SK-N-SH treated with all-trans-retinoic acid at 6 μM for 48 hours (cell line): ENCODE measurements at regions not wholly inside any gene's neighbourhood (a gene's known extent, or its start where the extent isn't known, plus 50 kb on each side); places are given as distances from the start of the nearest gene placed in this dataset.

Experiments used
- ATAC-seq: fragments of 200-7000 bp; cut with Tn5 transposase; 3 replicates; pipeline ENCODE4 v1.9.1; 2020; ENCODE audit warnings: mild to moderate bottlenecking, moderate library complexity
- ARNTL ChIP-seq: fragments of 450-650 bp; formaldehyde crosslinking; IDR thresholded peaks from 2 replicates; pipeline ENCODE4 v1.5.0; 2020; ENCODE audit warnings: low read depth, mild to moderate bottlenecking, moderate library complexity, borderline replicate concordance
- BACH2 ChIP-seq: fragments of 250-450 bp; sonication (Bioruptor Pico); IDR thresholded peaks from 2 replicates; pipeline ENCODE4 v1.9.0; 2021; ENCODE audit warnings: mild to moderate bottlenecking, borderline replicate concordance
- CREB5 ChIP-seq: fragments of 250-450 bp; sonication (Bioruptor Pico); IDR thresholded peaks from 2 replicates; pipeline ENCODE4 v1.5.1; 2020; ENCODE audit warnings: low read depth, mild to moderate bottlenecking, moderate library complexity
- CSDC2 ChIP-seq: fragments of 250-450 bp; sonication (Bioruptor Pico); IDR thresholded peaks from 2 replicates; pipeline ENCODE4 v1.5.0; 2020; ENCODE audit warnings: mild to moderate bottlenecking, moderate library complexity
- CSRNP3 ChIP-seq: fragments of 250-450 bp; sonication (Bioruptor Pico); IDR thresholded peaks from 2 replicates; pipeline ENCODE4 v1.5.1; 2021; ENCODE audit warnings: mild to moderate bottlenecking, moderate library complexity
- ESRRG ChIP-seq: fragments of 250-450 bp; sonication (Bioruptor Pico); IDR thresholded peaks from 2 replicates; pipeline ENCODE4 v1.6.1; 2021; ENCODE audit warnings: mild to moderate bottlenecking
- ISL1 ChIP-seq: fragments of 250-450 bp; sonication (Bioruptor Pico); IDR thresholded peaks from 2 replicates; pipeline ENCODE4 v2.1.2; 2022; ENCODE audit warnings: mild to moderate bottlenecking, moderate library complexity
- OSR1 ChIP-seq: fragments of 250-450 bp; sonication (Bioruptor Pico); IDR thresholded peaks from 2 replicates; pipeline ENCODE4 v1.8.0; 2022; ENCODE audit warnings: moderate library complexity, mild to moderate bottlenecking, inconsistent platforms
- PATZ1 ChIP-seq: fragments of 250-450 bp; sonication (Bioruptor Pico); IDR thresholded peaks from 2 replicates; pipeline ENCODE4 v1.8.0; 2020; ENCODE audit warnings: mild to moderate bottlenecking, moderate library complexity, borderline replicate concordance
- POU6F1 ChIP-seq: fragments of 250-450 bp; sonication (Bioruptor Pico); IDR thresholded peaks from 2 replicates; pipeline ENCODE4 v1.8.0; 2021; ENCODE audit warnings: low read depth, mild to moderate bottlenecking, moderate library complexity, borderline replicate concordance
- PPARA ChIP-seq: fragments of 250-450 bp; sonication (Bioruptor Pico); IDR thresholded peaks from 2 replicates; pipeline ENCODE4 v1.5.0; 2020; ENCODE audit warnings: mild to moderate bottlenecking, borderline replicate concordance
- RARB ChIP-seq: fragments of 250-450 bp; sonication (Bioruptor Pico); IDR thresholded peaks from 2 replicates; pipeline ENCODE4 v1.8.0; 2021; ENCODE audit warnings: mild to moderate bottlenecking, moderate library complexity
- SNAI2 ChIP-seq: fragments of 250-450 bp; sonication (Bioruptor Pico); IDR thresholded peaks from 2 replicates; pipeline ENCODE4 v1.5.0; 2020; ENCODE audit warnings: mild to moderate bottlenecking, moderate library complexity
- TCF4 ChIP-seq: fragments of 250-450 bp; sonication (Bioruptor Pico); IDR thresholded peaks from 2 replicates; pipeline ENCODE4 v1.8.0; 2021; ENCODE audit warnings: mild to moderate bottlenecking, moderate library complexity, borderline replicate concordance
- TOX ChIP-seq: fragments of 250-450 bp; sonication (Bioruptor Pico); IDR thresholded peaks from 2 replicates; pipeline ENCODE4 v1.8.0; 2021; ENCODE audit warnings: mild to moderate bottlenecking, moderate library complexity, borderline replicate concordance
- TSHZ2 ChIP-seq: fragments of 250-450 bp; sonication (Bioruptor Pico); IDR thresholded peaks from 2 replicates; pipeline ENCODE4 v1.5.0; 2020; ENCODE audit warnings: mild to moderate bottlenecking, moderate library complexity
- ZFP3 ChIP-seq: fragments of 250-450 bp; sonication (Bioruptor Pico); IDR thresholded peaks from 2 replicates; pipeline ENCODE4 v1.5.0; 2020; ENCODE audit warnings: mild to moderate bottlenecking, moderate library complexity
- ZFP30 ChIP-seq: fragments of 450-650 bp; formaldehyde crosslinking; IDR thresholded peaks from 2 replicates; pipeline ENCODE4 v1.5.0; 2022; ENCODE audit warnings: mild to moderate bottlenecking, moderate library complexity
- ZNF565 ChIP-seq: fragments of 450-650 bp; formaldehyde crosslinking; conservative IDR thresholded peaks from 2 replicates; pipeline ENCODE4 v1.5.0; 2020; ENCODE audit warnings: low read depth, mild to moderate bottlenecking, moderate library complexity
- ZNF70 ChIP-seq: fragments of 450-650 bp; formaldehyde crosslinking; IDR thresholded peaks from 2 replicates; pipeline ENCODE4 v1.5.0; 2020; ENCODE audit warnings: mild to moderate bottlenecking, moderate library complexity
- ZNF8 ChIP-seq: fragments of 450-650 bp; formaldehyde crosslinking; IDR thresholded peaks from 2 replicates; pipeline ENCODE4 v1.5.0; 2020; ENCODE audit warnings: mild to moderate bottlenecking, moderate library complexity

GRCh38 chr7:12030116-12030515, 181.0 kb upstream of the TMEM106B start:
- TF ChIP-seq CREB5 (no peak), PATZ1 (no peak), ESRRG (CRISPR knock-in tag) (no peak), PPARA (no peak), SNAI2 (no peak), POU6F1 (no peak), RARB (CRISPR knock-in tag) (no peak), TOX (CRISPR knock-in tag) (no peak)
- TF ChIP-seq, all 23 proteins: peak for 0
- no peak for ATAC-seq

- no peak for ATAC-seq
- no peak for TF ChIP-seq ISL1 (CRISPR knock-in tag)
- TF ChIP-seq BACH2 (CRISPR knock-in tag), result no peak
- no peak for TF ChIP-seq ESRRG (CRISPR knock-in tag)
- no peak for TF ChIP-seq TOX (CRISPR knock-in tag)
- TF ChIP-seq ZNF8, result no peak
- TF ChIP-seq ZNF565 (CRISPR knock-in tag), result no peak
Observed at GRCh38 chr7:12031186-12031585, 179.9 kb upstream of the TMEM106B start.

- peak; percentile 80 for ATAC-seq
- TF ChIP-seq ZFP3 (CRISPR knock-in tag), result no peak
- no peak for TF ChIP-seq BACH2 (CRISPR knock-in tag)
- TF ChIP-seq CSDC2 (CRISPR knock-in tag), result no peak
- no peak for TF ChIP-seq ARNTL (CRISPR knock-in tag)
- TF ChIP-seq ZFP30, result no peak
- TF ChIP-seq SNAI2, result no peak
- no peak for TF ChIP-seq ZNF70
- TF ChIP-seq ZNF8, result no peak
- TF ChIP-seq CREB5, result no peak
- TF ChIP-seq TOX (CRISPR knock-in tag), result no peak
- no peak for TF ChIP-seq ISL1 (CRISPR knock-in tag)
- no peak for TF ChIP-seq ESRRG (CRISPR knock-in tag)
- TF ChIP-seq TSHZ2 (CRISPR knock-in tag), result no peak
- TF ChIP-seq TCF4, result no peak
- no peak for TF ChIP-seq CSRNP3
- TF ChIP-seq ZNF565 (CRISPR knock-in tag), result no peak
- TF ChIP-seq OSR1 (CRISPR knock-in tag), result no peak
- TF ChIP-seq RARB (CRISPR knock-in tag), result no peak
Observed at GRCh38 chr7:12031638-12032037, 179.5 kb upstream of the TMEM106B start.
